Omental fat pad (tissue), 3 donors: ENCODE measurements at regions not wholly inside any gene's neighbourhood (a gene's known extent, or its start where the extent isn't known, plus 50 kb on each side); places are given as distances from the start of the nearest gene placed in this dataset.
"Not testable (repeated sequence)": the region's sequence is repeated elsewhere in the genome, so short reads cannot be mapped to it uniquely, and the experiment has no call there.

Experiments used
- ATAC-seq: fragments of 150-250 bp; one replicate; pipeline ENCODE4 v1.9.1; 2016; ENCODE audit warnings: mild to moderate bottlenecking, moderate library complexity; ENCODE audit not compliant: low FRiP score
- DNase-seq: peaks from one replicate; pipeline ENCODE4 v3.0.0-alpha.2; 2019; ENCODE audit warnings: low spot score
- TF ChIP-seq, protein P1 (sequence below), 3 donors: fragments of 450-650 bp; IDR thresholded peaks; one replicate each; pipeline ENCODE4 v1.5.1; 2016 to 2017; ENCODE audit warnings: antibody characterized with exemption in 3 of 3, mild to moderate bottlenecking in 3 of 3, moderate library complexity in 2 of 3

DNA sequence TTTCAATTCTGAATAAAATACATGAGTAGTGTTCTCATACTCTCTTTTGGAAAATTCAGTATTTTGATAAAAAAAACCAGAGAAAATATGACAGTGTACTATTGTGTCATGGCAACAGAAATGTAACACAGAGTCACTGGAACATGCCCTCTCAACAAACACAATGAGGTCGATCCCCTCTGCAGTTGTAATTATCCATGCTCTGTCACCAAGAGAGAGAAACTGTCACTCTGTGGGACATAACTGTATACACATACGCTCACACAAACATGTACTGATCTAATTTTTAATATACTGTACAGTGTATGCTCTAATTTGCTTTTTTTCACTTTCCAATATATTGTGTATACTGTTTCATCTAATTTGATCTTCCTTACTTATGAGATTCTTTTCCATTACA is 1136.8 kb upstream of the TENM3 start:
- TF ChIP-seq, protein P1, sequence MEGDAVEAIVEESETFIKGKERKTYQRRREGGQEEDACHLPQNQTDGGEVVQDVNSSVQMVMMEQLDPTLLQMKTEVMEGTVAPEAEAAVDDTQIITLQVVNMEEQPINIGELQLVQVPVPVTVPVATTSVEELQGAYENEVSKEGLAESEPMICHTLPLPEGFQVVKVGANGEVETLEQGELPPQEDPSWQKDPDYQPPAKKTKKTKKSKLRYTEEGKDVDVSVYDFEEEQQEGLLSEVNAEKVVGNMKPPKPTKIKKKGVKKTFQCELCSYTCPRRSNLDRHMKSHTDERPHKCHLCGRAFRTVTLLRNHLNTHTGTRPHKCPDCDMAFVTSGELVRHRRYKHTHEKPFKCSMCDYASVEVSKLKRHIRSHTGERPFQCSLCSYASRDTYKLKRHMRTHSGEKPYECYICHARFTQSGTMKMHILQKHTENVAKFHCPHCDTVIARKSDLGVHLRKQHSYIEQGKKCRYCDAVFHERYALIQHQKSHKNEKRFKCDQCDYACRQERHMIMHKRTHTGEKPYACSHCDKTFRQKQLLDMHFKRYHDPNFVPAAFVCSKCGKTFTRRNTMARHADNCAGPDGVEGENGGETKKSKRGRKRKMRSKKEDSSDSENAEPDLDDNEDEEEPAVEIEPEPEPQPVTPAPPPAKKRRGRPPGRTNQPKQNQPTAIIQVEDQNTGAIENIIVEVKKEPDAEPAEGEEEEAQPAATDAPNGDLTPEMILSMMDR (IDR thresholded peaks at IDR 0.05) = no peak
- DNase-seq (no peak), ATAC-seq (no peak)

DNA sequence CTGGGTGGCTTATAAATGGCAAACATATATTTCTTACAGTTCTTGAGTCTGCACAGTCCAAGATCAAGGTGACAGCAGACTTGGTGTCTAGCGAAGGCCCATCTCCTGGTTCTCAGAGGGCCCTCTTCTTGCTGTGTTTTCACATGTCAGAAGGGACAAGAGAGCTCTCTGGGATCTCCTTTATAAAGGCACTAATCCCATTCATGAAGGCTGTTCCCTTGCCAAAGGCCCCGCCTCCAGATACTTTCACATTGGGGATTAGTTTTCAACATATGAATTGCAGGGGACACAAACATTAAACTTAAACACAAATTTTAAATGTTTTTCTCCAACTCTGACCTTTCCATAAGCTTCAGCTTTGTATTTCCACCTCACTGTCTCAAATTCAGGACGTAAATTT is 1135.0 kb upstream of the TENM3 start:
- DNase-seq (no peak), ATAC-seq (no peak)
- TF ChIP-seq, protein P1 (IDR thresholded peaks at IDR 0.05) = no peak

- TF ChIP-seq, protein P1 (IDR thresholded peaks at IDR 0.05) = no peak
- no peak for DNase-seq
- ATAC-seq = no peak
Measured at GRCh38 chr4:181119186-181119585, 1124.0 kb upstream of the TENM3 start.

DNA sequence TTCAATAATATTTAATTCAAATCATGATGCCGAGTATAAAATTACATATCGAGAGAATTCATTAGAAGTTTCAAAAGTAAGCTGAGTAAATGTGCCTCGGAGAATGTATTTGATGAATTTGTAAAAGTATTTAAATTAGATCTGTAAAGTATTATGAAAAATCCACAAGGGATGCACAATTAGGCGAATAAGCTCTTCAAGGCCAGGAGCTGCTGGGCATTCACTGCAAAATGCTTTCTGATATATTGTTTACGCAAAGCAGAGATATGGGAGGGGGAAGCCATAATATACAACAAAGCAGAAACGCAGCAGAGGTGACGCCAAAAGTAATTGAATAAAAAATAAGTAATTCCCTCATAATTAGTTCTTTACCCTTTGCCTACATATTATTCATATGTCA is 1121.5 kb upstream of the TENM3 start:
- ATAC-seq (no peak), DNase-seq (no peak)
- TF ChIP-seq, protein P1 (IDR thresholded peaks at IDR 0.05) = no peak

DNA sequence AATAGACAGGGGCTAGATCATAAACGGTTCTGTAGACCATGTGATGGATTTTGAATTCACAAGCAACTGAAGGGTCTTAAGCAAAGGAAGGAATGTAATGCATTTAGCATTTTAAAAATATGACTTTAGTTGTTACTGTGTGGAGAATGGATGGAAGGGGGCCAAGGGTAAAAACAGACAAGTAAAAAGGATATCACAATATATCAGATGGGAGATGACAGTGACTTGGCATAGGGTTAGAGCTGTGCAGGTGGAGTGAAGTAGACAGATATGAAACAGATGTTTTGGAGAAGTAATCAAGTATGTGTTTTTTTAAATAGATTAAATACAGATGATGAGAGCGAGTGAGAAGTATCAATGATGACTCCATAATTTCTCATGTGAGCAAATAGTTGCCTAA is 1116.0 kb upstream of the TENM3 start:
- no peak for DNase-seq
- ATAC-seq = no peak

GRCh38 chr4:181130317-181130716 is 1112.9 kb upstream of the TENM3 start:
- not testable (repeated sequence) for ATAC-seq, DNase-seq

More for the DNA sequence above, 1116.0 kb upstream of the TENM3 start:
- TF ChIP-seq, protein P1 (IDR thresholded peaks at IDR 0.05) = no peak

- DNase-seq (no peak), ATAC-seq (no peak)
- TF ChIP-seq, protein P1 (IDR thresholded peaks at IDR 0.05) = no peak
Measured at GRCh38 chr4:181137351-181137750, 1105.9 kb upstream of the TENM3 start.

GRCh38 chr4:181138116-181138515 is 1105.1 kb upstream of the TENM3 start:
- ATAC-seq (no peak), DNase-seq (no peak)
- TF ChIP-seq, protein P1 (IDR thresholded peaks at IDR 0.05) = no peak
